NCI-H2107 (cell line): ENCODE measurements at regions not wholly inside any gene's neighbourhood (a gene's known extent, or its start where the extent isn't known, plus 50 kb on each side); places are given as distances from the start of the nearest gene placed in this dataset.

Source experiments
- DNase-seq: peaks from one replicate; lab custom pipeline; 2025; lab: John Stamatoyannopoulos, UW

- no peak for DNase-seq
Observed at GRCh38 chr12:124365726-124366430, 71.0 kb downstream of the RFLNA start.
